ENCODE measurements at regions not wholly inside any gene's neighbourhood (a gene's known extent, or its start where the extent isn't known, plus 50 kb on each side); places are given as distances from the start of the nearest gene placed in this dataset.

GRCh38 chr7:11931307-11931706, 99.3 kb upstream of the THSD7A start:
- 94% methylated on average over 2 of the region's 3 CpGs for WGBS (ENCODE audit: insufficient coverage)
- no peak overlapping the region for H3K27ac Mint-ChIP-seq
- TF ChIP-seq CTCF (IDR thresholded peaks at IDR 0.05), result no peak
- no peaks in the 10 kb centered on the region for H3K27me3 Mint-ChIP-seq (ENCODE audit: low read depth in 2 of 2)
- DNase-seq (no peak), ATAC-seq (no peak)
- no peaks in the 10 kb centered on the region for H3K4me1 ChIP-seq (ENCODE audit: control insufficient read depth, insufficient read depth, low read length)
- no peaks in the 10 kb centered on the region for H3K9me3 ChIP-seq (ENCODE audit: control insufficient read depth, insufficient read depth, low read length)
- no peaks in the 10 kb centered on the region for H3K27me3 ChIP-seq (ENCODE audit: control insufficient read depth, insufficient read depth, low read length)
- intact Hi-C loops (cut with micrococcal nuclease), result no loop called here
- no peak overlapping the region for H3K4me3 Mint-ChIP-seq
- H3K4me1 Mint-ChIP-seq, result no peaks in the 10 kb centered on the region
- H3K36me3 Mint-ChIP-seq, result peaks cover 7% of the 10 kb centered on the region
- peaks cover 11 to 12% of the 10 kb centered on the region in 2 donors for H3K9me3 Mint-ChIP-seq
- no peak overlapping the region for H3K27ac ChIP-seq (ENCODE audit: low read length)
- H3K4me3 ChIP-seq (ENCODE audit: low read length), result no peak overlapping the region
- no peaks in the 10 kb centered on the region for H3K36me3 ChIP-seq (ENCODE audit: control insufficient read depth, insufficient read depth, low read length)

DNA sequence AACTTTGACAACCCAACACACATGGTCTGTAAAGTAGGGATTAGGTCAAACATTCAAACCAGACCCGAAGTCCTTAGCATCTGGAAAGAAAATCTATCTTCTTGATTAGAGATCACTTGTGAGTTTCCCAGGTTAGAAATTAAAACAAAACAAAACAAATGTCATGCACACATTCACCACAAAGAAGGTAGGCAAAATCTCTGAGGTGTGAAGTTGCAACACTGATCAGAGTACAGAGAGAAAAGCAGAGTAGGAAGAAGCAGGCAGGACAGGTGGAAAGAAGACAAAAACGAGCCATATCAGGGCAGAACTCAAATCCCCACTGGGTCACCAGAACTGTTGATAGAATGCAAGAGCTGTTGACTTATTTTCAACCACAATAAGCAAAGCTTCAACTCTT, 102.8 kb upstream of the THSD7A start:
- Mint-ChIP-seq H3K4me1 (no peaks in the 10 kb centered on the region), H3K36me3 (peaks cover 7% of the 10 kb centered on the region), H3K27me3 (ENCODE audit: low read depth in 2 of 2) (no peaks in the 10 kb centered on the region), H3K4me3 (no peak overlapping the region), H3K27ac (no peak overlapping the region), H3K9me3 (peaks cover 16 to 18% of the 10 kb centered on the region in 2 donors)
- DNase-seq, result no peak
- H3K9me3 ChIP-seq (ENCODE audit: control insufficient read depth, insufficient read depth, low read length), result no peaks in the 10 kb centered on the region
- intact Hi-C loops (cut with micrococcal nuclease), result no loop called here
- no peak for TF ChIP-seq CTCF (IDR thresholded peaks at IDR 0.05)
- 31% methylated on average over 1 of the region's 2 CpGs for WGBS (ENCODE audit: insufficient coverage)
- H3K27me3 ChIP-seq (ENCODE audit: control insufficient read depth, insufficient read depth, low read length), result no peaks in the 10 kb centered on the region
- no peak overlapping the region for H3K27ac ChIP-seq (ENCODE audit: low read length)
- no peaks in the 10 kb centered on the region for H3K4me1 ChIP-seq (ENCODE audit: control insufficient read depth, insufficient read depth, low read length)
- H3K36me3 ChIP-seq (ENCODE audit: control insufficient read depth, insufficient read depth, low read length), result no peaks in the 10 kb centered on the region
- no peak for ATAC-seq
- H3K4me3 ChIP-seq (ENCODE audit: low read length), result no peak overlapping the region

DNA sequence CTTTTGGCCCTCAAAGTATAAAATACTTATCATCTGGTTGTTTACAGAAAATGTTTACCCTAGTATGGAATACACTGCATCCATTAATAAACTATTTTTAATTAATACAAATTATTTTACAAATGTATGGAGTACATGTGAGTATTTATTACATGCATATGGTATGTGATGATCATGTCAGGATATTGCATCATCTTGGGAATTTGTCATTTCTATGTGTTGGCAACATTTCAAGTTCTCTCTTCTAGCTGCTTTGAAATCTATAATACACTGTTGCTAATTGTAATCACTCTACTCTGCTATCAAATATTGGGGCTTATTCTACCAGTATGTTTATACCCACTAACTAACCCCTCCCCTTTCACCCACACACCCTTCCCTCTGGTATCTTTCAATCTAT, 103.9 kb upstream of the THSD7A start:
- peaks cover 16 to 18% of the 10 kb centered on the region in 2 donors for H3K9me3 Mint-ChIP-seq
- Histone ChIP-seq H3K27ac (ENCODE audit: low read length) (no peak overlapping the region), H3K4me3 (ENCODE audit: low read length) (no peak overlapping the region), H3K27me3 (ENCODE audit: control insufficient read depth, insufficient read depth, low read length) (no peaks in the 10 kb centered on the region), H3K4me1 (ENCODE audit: control insufficient read depth, insufficient read depth, low read length) (no peaks in the 10 kb centered on the region), H3K9me3 (ENCODE audit: control insufficient read depth, insufficient read depth, low read length) (no peaks in the 10 kb centered on the region), H3K36me3 (ENCODE audit: control insufficient read depth, insufficient read depth, low read length) (no peaks in the 10 kb centered on the region)
- ATAC-seq (no peak), DNase-seq (no peak)
- no peaks in the 10 kb centered on the region for H3K27me3 Mint-ChIP-seq (ENCODE audit: low read depth in 2 of 2)
- no peak for TF ChIP-seq CTCF (IDR thresholded peaks at IDR 0.05)
- peaks cover 7% of the 10 kb centered on the region for H3K36me3 Mint-ChIP-seq
- intact Hi-C loops (cut with micrococcal nuclease), result no loop called here
- H3K4me1 Mint-ChIP-seq, result no peaks in the 10 kb centered on the region
- no peak overlapping the region for H3K27ac Mint-ChIP-seq
- H3K4me3 Mint-ChIP-seq, result no peak overlapping the region

GRCh38 chr7:11946794-11947193, 114.8 kb upstream of the THSD7A start:
- Histone ChIP-seq H3K4me3 (ENCODE audit: low read length) (no peak overlapping the region), H3K4me1 (ENCODE audit: control insufficient read depth, insufficient read depth, low read length) (no peaks in the 10 kb centered on the region), H3K27me3 (ENCODE audit: control insufficient read depth, insufficient read depth, low read length) (no peaks in the 10 kb centered on the region), H3K9me3 (ENCODE audit: control insufficient read depth, insufficient read depth, low read length) (peaks cover 14% of the 10 kb centered on the region), H3K27ac (ENCODE audit: low read length) (no peak overlapping the region), H3K36me3 (ENCODE audit: control insufficient read depth, insufficient read depth, low read length) (no peaks in the 10 kb centered on the region)
- intact Hi-C loops (cut with micrococcal nuclease), result no loop called here
- Mint-ChIP-seq H3K4me1 (no peaks in the 10 kb centered on the region), H3K27ac (no peak overlapping the region), H3K36me3 (no peaks in the 10 kb centered on the region), H3K9me3 (peaks cover 19 to 29% of the 10 kb centered on the region in 2 donors), H3K4me3 (no peak overlapping the region), H3K27me3 (ENCODE audit: low read depth in 2 of 2) (no peaks in the 10 kb centered on the region)
- ATAC-seq (no peak), DNase-seq (no peak)
- 100% methylated on average over 1 of the region's 1 CpG for WGBS (ENCODE audit: insufficient coverage)
- TF ChIP-seq CTCF (IDR thresholded peaks at IDR 0.05), result no peak
